Cardiac fibroblast (primary cell): ENCODE measurements at regions not wholly inside any gene's neighbourhood (a gene's known extent, or its start where the extent isn't known, plus 50 kb on each side); places are given as distances from the start of the nearest gene placed in this dataset.

Source experiments
- DNase-seq, 2 donors: peaks; one replicate each; pipeline versions ENCODE4 v3.0.0 to v3.0.0-alpha.2; 2010; ENCODE audit warnings: low read depth in 2 of 2
- H3K4me3 ChIP-seq, 2 donors: replicated peaks in 1 of 2; 1 replicate in 1 of 2; 2 replicates in 1 of 2; pipeline ENCODE4 v1.5.1; 2011; ENCODE audit warnings: low read depth in 2 of 2, low read length in 2 of 2, mild to moderate bottlenecking in 2 of 2, moderate library complexity in 1 of 2
- CTCF ChIP-seq: IDR thresholded peaks from one replicate; pipeline ENCODE4 v1.5.1; 2011; ENCODE audit warnings: low read depth, mild to moderate bottlenecking, low read length, inconsistent platforms

- no peak for TF ChIP-seq CTCF
- H3K4me3 ChIP-seq = no peak overlapping the region
- DNase-seq = no peak
Measured at GRCh38 chr15:35929740-35930444, 383.9 kb upstream of the DPH6 start.

- no peak for TF ChIP-seq CTCF
- H3K4me3 ChIP-seq = no peak overlapping the region
- DNase-seq = no peak
Measured at GRCh38 chr15:35931799-35932341, 385.9 kb upstream of the DPH6 start.

GRCh38 chr15:35932531-35932930 is 386.6 kb upstream of the DPH6 start:
- TF ChIP-seq CTCF = no peak
- no peak overlapping the region for H3K4me3 ChIP-seq
- DNase-seq = no peak

GRCh38 chr15:35933531-35933930 is 387.6 kb upstream of the DPH6 start:
- DNase-seq = no peak
- H3K4me3 ChIP-seq = no peak overlapping the region

GRCh38 chr15:35934383-35935049 is 388.6 kb upstream of the DPH6 start:
- no peak for TF ChIP-seq CTCF
- no peak overlapping the region for H3K4me3 ChIP-seq
- no peak for DNase-seq

More at GRCh38 chr15:35933531-35933930, 387.6 kb upstream of the DPH6 start:
- no peak for TF ChIP-seq CTCF

GRCh38 chr15:35936284-35936683 is 390.3 kb upstream of the DPH6 start:
- TF ChIP-seq CTCF = no peak
- no peak for DNase-seq
- H3K4me3 ChIP-seq = no peak overlapping the region
